Caki2 (cell line): ENCODE measurements at regions not wholly inside any gene's neighbourhood (a gene's known extent, or its start where the extent isn't known, plus 50 kb on each side); places are given as distances from the start of the nearest gene placed in this dataset.

Experiments used
- DNase-seq: peaks from one replicate; pipeline ENCODE4 v3.0.0-alpha.2; 2015; ENCODE audit warnings: low read depth
- in situ Hi-C: cut with HindIII; loops from 2 replicates; pipeline ENCODE4 v1.10.0; 2016; ENCODE audit warnings: low sequenced_read_pairs, low pct_unique_long_range_greater_than_20kb, mixed read lengths

DNA sequence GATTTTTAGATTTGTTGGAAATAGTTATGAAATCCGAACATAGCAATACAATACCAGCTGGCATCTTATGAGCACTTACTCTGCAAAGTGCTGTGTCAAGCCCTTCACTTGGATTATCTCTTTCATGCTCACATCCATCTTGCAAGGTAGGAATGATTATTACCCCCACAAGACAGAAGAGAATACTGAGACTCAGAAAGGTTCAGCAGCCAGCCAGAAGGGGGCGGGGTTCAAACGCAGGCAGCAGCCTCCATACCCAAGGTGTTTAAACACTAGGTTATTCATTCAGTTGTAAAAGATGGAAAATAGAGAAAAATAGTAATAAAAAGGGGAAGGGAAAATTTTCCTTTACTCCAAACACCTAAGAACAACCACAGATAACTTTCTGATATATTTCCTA is 158.5 kb downstream of the CCDC34 start:
- in situ Hi-C loops = no loop called here
- DNase-seq = no peak

DNA sequence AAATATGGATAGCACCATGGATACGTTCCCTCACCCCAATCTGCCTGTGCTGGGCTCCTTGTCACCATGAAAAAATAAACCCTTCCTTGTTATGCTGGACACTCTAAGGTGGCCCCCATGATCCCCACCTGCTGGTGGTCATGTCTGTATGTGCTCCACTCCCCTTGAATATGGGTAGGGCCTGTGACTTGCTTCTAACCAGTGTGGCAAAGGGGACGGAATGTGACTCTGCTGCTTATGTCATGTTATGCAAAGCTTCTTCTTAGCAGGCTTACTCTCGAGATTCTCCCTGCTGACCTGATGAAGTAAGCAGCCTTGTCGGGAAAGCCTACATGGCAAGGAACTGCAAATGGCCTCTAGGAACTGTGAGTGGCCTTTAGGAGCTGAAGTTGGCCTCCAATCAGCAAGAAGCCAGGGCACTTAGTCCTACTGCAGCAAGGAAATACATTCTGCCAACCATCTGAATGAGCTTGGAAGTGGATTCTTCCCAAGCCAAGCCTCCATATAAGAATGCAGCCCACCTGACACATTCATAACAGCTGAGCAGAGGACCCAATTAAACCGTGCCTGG is 159.9 kb downstream of the CCDC34 start:
- DNase-seq = no peak
- in situ Hi-C loops = no loop called here

GRCh38 chr11:27201454-27202302 is 161.1 kb downstream of the BBOX1 start:
- in situ Hi-C loops = no loop called here
- peak; percentile 88 for DNase-seq

- in situ Hi-C loops = no loop called here
- DNase-seq = no peak
These were observed 160.3 kb downstream of the BBOX1 start for GRCh38 chr11:27200779-27201453.

- in situ Hi-C loops = loop anchor here (25.0 kb wide), 3 partner anchors 91 to 266 kb away; partner anchors contain the start of genes CCDC34 and LGR4
- no peak for DNase-seq
These were observed 155.7 kb downstream of the BBOX1 start for GRCh38 chr11:27196203-27196897.

DNA sequence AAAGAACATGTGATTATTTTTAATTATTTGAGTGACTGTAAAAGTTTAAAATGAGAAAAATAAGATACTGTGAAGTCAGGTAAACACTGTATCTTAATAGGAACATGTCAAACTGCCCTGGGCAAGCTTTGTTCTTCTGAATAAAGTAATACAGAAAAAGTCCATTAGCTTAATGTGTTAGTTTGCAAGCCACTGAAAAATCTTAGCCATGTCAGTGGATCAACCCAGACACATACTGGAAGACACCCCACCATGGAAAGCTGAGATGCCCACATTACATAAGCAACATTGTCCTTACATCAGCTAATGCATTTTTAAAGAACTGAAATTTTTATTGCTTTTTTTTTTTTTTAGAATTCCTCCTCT is 155.2 kb downstream of the BBOX1 start:
- in situ Hi-C loops = loop anchor here (25.0 kb wide), 3 partner anchors 91 to 266 kb away; partner anchors contain the start of genes CCDC34 and LGR4

GRCh38 chr11:27194976-27195375 is 154.4 kb downstream of the BBOX1 start:
- in situ Hi-C loops = loop anchor here (25.0 kb wide), 3 partner anchors 92 to 267 kb away; partner anchors contain the start of genes CCDC34 and LGR4

More for the DNA sequence above, 155.2 kb downstream of the BBOX1 start:
- no peak for DNase-seq

DNA sequence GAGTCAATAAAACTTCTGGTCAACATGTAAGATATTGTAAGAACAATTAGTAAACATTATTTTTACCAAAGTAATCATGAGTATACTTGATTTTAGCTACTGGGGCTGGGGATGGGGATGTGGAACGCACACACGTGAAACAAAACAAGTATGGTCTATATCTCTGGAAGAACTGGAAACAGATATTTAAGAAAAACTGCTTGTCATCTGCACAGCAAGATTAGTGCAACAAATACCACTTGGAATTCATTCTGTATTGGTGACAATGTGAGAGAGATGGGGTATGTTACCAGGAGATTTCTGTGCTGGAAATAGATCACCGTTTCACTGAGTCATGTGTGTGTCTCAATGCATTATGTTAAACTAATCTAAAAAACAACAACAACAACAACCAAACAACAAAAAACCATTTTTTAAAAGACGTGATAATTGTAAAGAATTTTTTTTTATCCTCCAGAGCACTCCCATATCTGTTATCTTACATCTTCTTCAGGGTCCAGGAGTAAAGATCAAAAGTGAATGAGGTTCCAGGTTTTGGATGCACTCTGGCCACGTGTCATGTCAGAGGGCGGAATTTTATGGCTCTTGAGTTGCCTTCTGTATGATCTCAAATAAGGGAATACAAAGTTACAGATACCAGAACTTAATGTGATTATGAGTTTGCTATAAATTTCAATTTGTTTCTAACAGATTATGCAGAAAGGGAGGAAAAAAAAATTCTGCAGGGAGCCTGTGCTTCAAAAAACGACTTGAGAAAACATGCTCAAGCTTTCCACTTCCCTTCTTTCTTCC is 153.0 kb downstream of the BBOX1 start:
- DNase-seq = no peak
- in situ Hi-C loops = loop anchor here (25.0 kb wide), 3 partner anchors 94 to 269 kb away; partner anchors contain the start of genes CCDC34 and LGR4

More at GRCh38 chr11:27194976-27195375, 154.4 kb downstream of the BBOX1 start:
- no peak for DNase-seq

- DNase-seq = no peak
- in situ Hi-C loops = loop anchor here (25.0 kb wide), 3 partner anchors 95 to 270 kb away; partner anchors contain the start of genes CCDC34 and LGR4
These were observed 151.6 kb downstream of the BBOX1 start for GRCh38 chr11:27192184-27192583.

GRCh38 chr11:27191639-27192038 is 151.0 kb downstream of the BBOX1 start:
- in situ Hi-C loops = loop anchor here (25.0 kb wide), 3 partner anchors 96 to 271 kb away; partner anchors contain the start of genes CCDC34 and LGR4
- no peak for DNase-seq

- in situ Hi-C loops = loop anchor here (25.0 kb wide), 3 partner anchors 99 to 274 kb away; partner anchors contain the start of genes CCDC34 and LGR4
- DNase-seq = no peak
These were observed 148.1 kb downstream of the BBOX1 start for GRCh38 chr11:27188696-27189095.

DNA sequence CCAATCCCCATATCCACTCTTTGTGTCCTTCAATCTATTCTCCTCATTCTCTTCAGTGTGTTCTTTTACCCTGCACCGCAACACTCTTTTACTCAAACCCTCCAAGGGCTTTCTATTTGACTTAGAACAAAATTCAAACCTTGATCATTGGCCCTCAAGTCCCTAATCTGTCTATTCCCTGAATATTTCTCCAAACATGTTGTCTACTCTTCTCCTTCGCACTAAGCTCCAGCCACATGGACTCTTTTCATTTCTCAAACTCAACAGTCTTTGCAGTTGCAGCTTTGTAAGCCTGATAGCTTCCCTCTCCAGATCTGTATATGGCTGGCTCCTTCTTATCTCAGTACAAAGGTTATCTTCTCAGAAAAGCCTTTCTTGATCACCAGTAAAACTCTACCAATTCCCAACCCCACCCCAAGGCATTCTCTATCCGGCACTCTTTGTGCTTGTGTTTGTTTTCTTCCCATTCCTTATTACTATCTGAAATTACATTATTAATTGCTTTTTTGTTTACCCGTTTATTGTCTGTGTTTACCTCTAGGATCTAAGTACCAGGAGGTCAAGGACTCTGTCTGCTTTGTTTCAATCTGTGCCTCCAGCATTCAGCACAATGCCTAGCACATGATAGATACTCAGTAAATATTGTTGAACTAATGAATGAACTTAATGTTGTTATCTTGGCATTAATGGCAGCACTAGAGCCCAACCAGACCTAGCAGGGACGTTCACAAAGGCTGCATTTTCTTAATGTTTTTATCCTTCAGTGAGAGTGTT is 147.4 kb downstream of the BBOX1 start:
- DNase-seq = no peak
- in situ Hi-C loops = loop anchor here (25.0 kb wide), 3 partner anchors 99 to 274 kb away; partner anchors contain the start of genes CCDC34 and LGR4

DNA sequence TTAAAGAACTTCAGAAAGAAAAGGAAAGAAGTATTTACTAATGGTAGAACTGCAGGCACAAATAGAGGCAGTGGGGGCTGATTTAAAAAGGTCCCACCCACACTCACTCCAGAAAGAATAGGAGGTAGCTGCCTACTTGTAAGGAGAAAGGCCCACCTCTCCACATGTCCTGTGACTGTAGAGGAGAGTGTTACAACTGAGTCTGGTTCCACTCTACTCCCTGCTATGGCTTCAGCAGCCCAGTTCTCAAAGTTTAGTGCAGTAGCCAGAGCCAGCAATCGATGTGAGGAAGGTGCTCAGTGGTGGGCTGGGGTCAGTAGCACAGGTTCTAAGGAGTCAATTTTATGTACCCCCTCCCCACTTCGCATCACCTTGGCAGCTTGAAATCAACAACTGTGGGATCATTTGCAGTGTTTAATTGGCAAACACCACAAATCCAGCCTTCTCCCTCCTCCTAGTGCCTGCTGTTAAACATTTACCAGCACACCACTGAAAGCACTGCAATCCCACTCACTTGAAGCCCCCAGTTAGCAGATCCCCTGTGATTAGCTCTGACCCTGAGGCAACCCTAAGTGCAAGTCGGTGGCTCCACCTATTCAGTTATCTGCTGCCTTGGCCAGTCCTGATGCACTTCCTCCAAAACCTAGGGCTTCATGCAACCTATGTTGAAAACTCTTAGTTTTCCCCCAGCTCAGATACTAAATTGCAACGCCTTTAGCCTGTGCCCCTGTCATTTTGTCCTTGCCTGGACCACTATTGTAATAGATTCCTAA is 146.6 kb downstream of the BBOX1 start:
- no peak for DNase-seq
- in situ Hi-C loops = loop anchor here (25.0 kb wide), 3 partner anchors 100 to 275 kb away; partner anchors contain the start of genes CCDC34 and LGR4

DNA sequence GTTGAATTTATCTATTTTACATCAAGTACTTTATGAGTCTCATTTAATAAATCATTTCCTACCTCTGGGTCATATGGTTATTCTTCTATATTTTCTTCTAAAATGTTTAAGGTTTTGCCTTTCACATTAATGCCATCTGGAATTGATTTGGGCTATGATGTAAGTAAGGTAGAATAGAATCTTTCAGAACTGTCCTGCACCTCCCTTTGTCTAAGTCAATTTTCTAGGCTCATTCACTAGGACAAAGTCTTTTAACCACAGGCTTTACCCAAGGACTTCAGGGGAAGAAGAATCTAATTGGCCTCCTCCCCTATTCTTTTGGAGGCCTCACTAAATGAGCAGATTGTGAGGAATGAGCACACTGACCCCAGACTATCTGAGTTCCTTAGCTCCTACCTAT is 146.0 kb downstream of the BBOX1 start:
- DNase-seq = no peak
- in situ Hi-C loops = loop anchor here (25.0 kb wide), 3 partner anchors 101 to 276 kb away; partner anchors contain the start of genes CCDC34 and LGR4

DNA sequence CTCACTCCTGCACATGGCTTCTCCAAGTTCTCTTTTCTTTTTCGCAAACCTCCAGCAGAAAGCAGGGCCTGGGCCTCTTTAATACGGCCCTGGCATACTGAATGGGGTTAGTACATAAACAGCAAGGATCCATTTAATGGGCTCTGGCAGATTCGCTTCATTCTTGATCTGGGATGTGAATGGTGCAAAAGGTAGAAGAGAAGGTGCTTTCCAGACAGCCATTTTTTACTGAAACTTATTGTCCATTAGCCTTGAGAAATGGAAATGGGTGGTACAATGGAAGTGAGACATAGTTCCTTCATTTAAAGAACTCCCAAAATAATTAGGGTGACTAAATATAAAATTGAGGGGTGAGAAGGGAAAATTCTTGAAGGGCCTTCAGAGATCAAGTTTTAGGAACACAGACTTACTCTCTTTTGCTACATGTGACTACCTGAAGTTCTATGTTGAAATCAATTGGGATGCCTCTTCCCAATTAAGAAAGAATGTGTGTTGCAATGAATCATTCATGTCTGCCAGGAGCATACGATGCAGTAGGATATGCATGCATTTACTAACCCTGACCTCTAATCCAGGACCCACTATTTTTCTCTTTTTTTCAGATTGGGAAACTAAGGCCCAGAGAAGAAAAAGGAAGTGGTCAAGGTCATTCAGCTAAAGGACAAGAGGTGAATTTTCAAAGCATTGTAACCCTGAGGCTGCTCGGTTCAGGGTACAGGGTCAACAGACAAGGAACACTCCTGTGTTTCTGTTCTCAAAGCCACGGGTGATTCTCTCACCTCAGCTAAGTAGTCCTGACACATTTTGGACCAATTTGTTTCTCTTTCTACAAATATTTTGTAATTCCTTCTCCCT is 144.1 kb downstream of the BBOX1 start:
- DNase-seq = no peak
- in situ Hi-C loops = loop anchor here (25.0 kb wide), 3 partner anchors 103 to 278 kb away; partner anchors contain the start of genes CCDC34 and LGR4
